ENCODE measurements at regions not wholly inside any gene's neighbourhood (a gene's known extent, or its start where the extent isn't known, plus 50 kb on each side); places are given as distances from the start of the nearest gene placed in this dataset.

- H3K27ac ChIP-seq = no peak overlapping the region
- DNase-seq (ENCODE audit: low spot score) = no peak
- no peak overlapping the region for H3K4me3 ChIP-seq
- no peak for TF ChIP-seq CTCF (IDR thresholded peaks at IDR 0.05)
Measured at GRCh38 chr6:125658759-125659431, 90.5 kb upstream of the HEY2 start.

GRCh38 chr6:125659887-125660286 lies 89.5 kb upstream of the HEY2 start:
- TF ChIP-seq CTCF (IDR thresholded peaks at IDR 0.05) = no peak
- Histone ChIP-seq H3K27ac (no peak overlapping the region), H3K4me3 (no peak overlapping the region)
- no peak for DNase-seq (ENCODE audit: low spot score)

GRCh38 chr6:125662296-125662695 lies 87.1 kb upstream of the HEY2 start:
- no peak for DNase-seq (ENCODE audit: low spot score)
- TF ChIP-seq CTCF (IDR thresholded peaks at IDR 0.05) = no peak
- Histone ChIP-seq H3K4me3 (no peak overlapping the region), H3K27ac (no peak overlapping the region)

GRCh38 chr6:125665295-125665814 lies 84.1 kb upstream of the HEY2 start:
- Histone ChIP-seq H3K27ac (no peak overlapping the region), H3K4me3 (no peak overlapping the region)
- TF ChIP-seq CTCF (IDR thresholded peaks at IDR 0.05) = no peak
- DNase-seq (ENCODE audit: low spot score) = no peak

GRCh38 chr6:125667326-125667725 lies 82.1 kb upstream of the HEY2 start:
- TF ChIP-seq CTCF (IDR thresholded peaks at IDR 0.05) = no peak
- Histone ChIP-seq H3K27ac (no peak overlapping the region), H3K4me3 (no peak overlapping the region)
- DNase-seq (ENCODE audit: low spot score) = no peak

GRCh38 chr6:125668071-125668470 lies 81.4 kb upstream of the HEY2 start:
- no peak for DNase-seq (ENCODE audit: low spot score)
- no peak for TF ChIP-seq CTCF (IDR thresholded peaks at IDR 0.05)
- Histone ChIP-seq H3K4me3 (no peak overlapping the region), H3K27ac (no peak overlapping the region)

- peak overlapping the region; percentile 35 to 52 for H3K27ac ChIP-seq
- DNase-seq (ENCODE audit: low spot score) = no peak
- H3K4me3 ChIP-seq = no peak overlapping the region
- TF ChIP-seq CTCF (IDR thresholded peaks at IDR 0.05) = no peak
Measured at GRCh38 chr6:125670568-125670967, 78.9 kb upstream of the HEY2 start.
